Neuronal stem cell (in vitro differentiated cells): ENCODE measurements at regions not wholly inside any gene's neighbourhood (a gene's known extent, or its start where the extent isn't known, plus 50 kb on each side); places are given as distances from the start of the nearest gene placed in this dataset.
A peak's percentile ranks its signal among the peaks of the same experiment; 100 is the strongest.

Source experiments
- DNase-seq: peaks from one replicate; pipeline ENCODE4 v3.0.0-alpha.2; 2013; ENCODE audit warnings: low spot score
- H2AFZ ChIP-seq: one replicate; pipeline ENCODE4 v1.6.1; 2013; ENCODE audit warnings: mild to moderate bottlenecking, low read length, inconsistent platforms
- H2AK5ac ChIP-seq: 2 replicates; pipeline ENCODE4 v1.6.1; 2013; ENCODE audit warnings: low read depth, mild to moderate bottlenecking, inconsistent platforms, low read length, moderate library complexity, mixed read lengths
- H2BK120ac ChIP-seq: 2 replicates; pipeline ENCODE4 v1.6.1; 2013; ENCODE audit warnings: low read depth, mild to moderate bottlenecking, inconsistent platforms, low read length, moderate library complexity, mixed read lengths
- H2BK12ac ChIP-seq: one replicate; pipeline ENCODE4 v1.6.1; 2013; ENCODE audit warnings: low read length, inconsistent platforms
- H2BK15ac ChIP-seq: 2 replicates; pipeline ENCODE4 v1.6.1; 2013; ENCODE audit warnings: mild to moderate bottlenecking, low read length, inconsistent platforms, mixed read lengths
- H2BK5ac ChIP-seq: one replicate; pipeline ENCODE4 v1.6.1; 2013; ENCODE audit warnings: inconsistent platforms, mild to moderate bottlenecking, low read length, moderate library complexity
- H3K14ac ChIP-seq: one replicate; pipeline ENCODE4 v1.6.1; 2013; ENCODE audit warnings: low read length, inconsistent platforms
- H3K18ac ChIP-seq: 2 replicates; pipeline ENCODE4 v1.6.1; 2013; ENCODE audit warnings: low read length, inconsistent platforms
- H3K23ac ChIP-seq: 2 replicates; pipeline ENCODE4 v1.6.1; 2013; ENCODE audit warnings: low read depth, mild to moderate bottlenecking, mixed read lengths, low read length, inconsistent platforms; ENCODE audit not compliant: poor library complexity
- H3K27ac ChIP-seq: replicated peaks from 3 replicates; pipeline ENCODE4 v1.5.1; 2013; ENCODE audit warnings: low read length, inconsistent platforms
- H3K27me3 ChIP-seq, 3 experiments: 2 replicates each; pipeline ENCODE4 v1.6.1; 2013; ENCODE audit warnings: low read length in 3 of 3, mild to moderate bottlenecking in 2 of 3, inconsistent platforms in 1 of 3, low read depth in 1 of 3, mixed read lengths in 1 of 3, moderate library complexity in 1 of 3; ENCODE audit not compliant: control insufficient read depth in 3 of 3, insufficient read depth in 3 of 3
- H3K36me3 ChIP-seq, 2 donors: replicated peaks in 1 of 2; 2 replicates each; pipeline ENCODE4 v1.6.1; 2013; ENCODE audit warnings: low read length in 2 of 2; ENCODE audit not compliant: control insufficient read depth in 2 of 2, insufficient read depth in 2 of 2
- H3K4ac ChIP-seq: 2 replicates; pipeline ENCODE4 v1.6.1; 2013; ENCODE audit warnings: inconsistent platforms, mild to moderate bottlenecking, low read length, moderate library complexity
- H3K4me1 ChIP-seq, 2 donors: 1 replicate in 1 of 2; 2 replicates in 1 of 2; pipeline ENCODE4 v1.6.1; 2013; ENCODE audit warnings: low read length in 2 of 2, low read depth in 1 of 2; ENCODE audit not compliant: control insufficient read depth in 2 of 2, insufficient read depth in 1 of 2
- H3K4me2 ChIP-seq: one replicate; pipeline ENCODE4 v1.6.1; 2013; ENCODE audit warnings: mild to moderate bottlenecking, low read length, inconsistent platforms; ENCODE audit not compliant: insufficient read depth, poor library complexity, severe bottlenecking
- H3K4me3 ChIP-seq, 2 donors: 2 replicates each; pipeline ENCODE4 v1.5.1; 2013; ENCODE audit warnings: low read length in 2 of 2, mild to moderate bottlenecking in 2 of 2, inconsistent platforms in 1 of 2, moderate library complexity in 1 of 2
- H3K79me1 ChIP-seq: one replicate; pipeline ENCODE4 v1.6.1; 2013; ENCODE audit warnings: low read depth, mild to moderate bottlenecking, inconsistent platforms, low read length, moderate library complexity
- H3K9ac ChIP-seq: one replicate; pipeline ENCODE4 v1.6.1; 2013; ENCODE audit warnings: mild to moderate bottlenecking, low read depth, low read length, inconsistent platforms; ENCODE audit not compliant: poor library complexity
- H3K9me3 ChIP-seq, 2 donors: replicated peaks in 1 of 2; 2 replicates each; pipeline versions ENCODE3 to v1.6.1; 2013; ENCODE audit warnings: low read length in 2 of 2, mild to moderate bottlenecking in 2 of 2, inconsistent platforms in 1 of 2, low read depth in 1 of 2, mixed read lengths in 1 of 2, moderate library complexity in 1 of 2; ENCODE audit not compliant: control insufficient read depth in 2 of 2, insufficient read depth in 1 of 2
- H4K8ac ChIP-seq: one replicate; pipeline ENCODE4 v1.6.1; 2013; ENCODE audit warnings: low read depth, mild to moderate bottlenecking, inconsistent platforms, low read length, moderate library complexity
- H4K91ac ChIP-seq: one replicate; pipeline ENCODE4 v1.6.1; 2013; ENCODE audit warnings: low read length, low read depth, mild to moderate bottlenecking, inconsistent platforms; ENCODE audit not compliant: poor library complexity
- WGBS, 2 donors: extraction: QIAGEN DNeasy Blood & Tissue Kit; methylation state at CpG; one replicate each; pipeline ENCODE4 v1.1.7; 2013; ENCODE audit warnings: missing lambda C conversion rate in 2 of 2, mixed read lengths in 1 of 2; ENCODE audit not compliant: insufficient read length in 2 of 2, insufficient replicate concordance in 1 of 2; ENCODE audit errors: extremely low coverage in 2 of 2; 5-methylcytosine and 5-hydroxymethylcytosine counted together

GRCh38 chr2:66324356-66324755 is 110.6 kb upstream of the MEIS1 start:
- Histone ChIP-seq H4K91ac (no peak overlapping the region), H3K27ac (no peak overlapping the region), H3K4me1 (peaks cover 2 to 4% of the 10 kb centered on the region in 2 donors), H3K18ac (no peak overlapping the region), H4K8ac (no peak overlapping the region), H2BK12ac (no peak overlapping the region), H3K4ac (no peak overlapping the region), H2AFZ (no peak overlapping the region), H3K79me1 (no peaks in the 10 kb centered on the region), H2BK120ac (no peak overlapping the region), H3K4me2 (no peak overlapping the region), H3K27me3 (no peaks in the 10 kb centered on the region), H2BK15ac (no peak overlapping the region), H3K14ac (no peak overlapping the region), H3K23ac (no peak overlapping the region), H3K36me3 (no peaks in the 10 kb centered on the region), H2AK5ac (no peak overlapping the region), H2BK5ac (no peak overlapping the region), H3K4me3 (no peak overlapping the region), H3K9me3 (no peaks in the 10 kb centered on the region), H3K9ac (no peak overlapping the region)
- no CpG with 5 or more reads among the region's 6 CpGs for WGBS, 2 donors
- DNase-seq = no peak

- Histone ChIP-seq H4K91ac (no peak overlapping the region), H3K27ac (no peak overlapping the region), H2AFZ (peak overlapping the region; percentile 4), H3K9ac (no peak overlapping the region), H4K8ac (no peak overlapping the region), H3K4ac (no peak overlapping the region), H3K36me3 (no peaks in the 10 kb centered on the region), H3K4me2 (no peak overlapping the region), H3K79me1 (no peaks in the 10 kb centered on the region), H2AK5ac (no peak overlapping the region), H3K14ac (no peak overlapping the region), H3K4me1 (peaks cover 2 to 5% of the 10 kb centered on the region in 2 donors), H3K9me3 (no peaks in the 10 kb centered on the region), H2BK15ac (no peak overlapping the region), H2BK120ac (no peak overlapping the region), H2BK5ac (no peak overlapping the region), H3K27me3 (no peaks in the 10 kb centered on the region), H3K23ac (no peak overlapping the region), H2BK12ac (no peak overlapping the region), H3K4me3 (no peak overlapping the region), H3K18ac (no peak overlapping the region)
- WGBS, 2 donors = no CpG with 5 or more reads among the region's 8 CpGs
- no peak for DNase-seq
Measured at GRCh38 chr2:66323406-66323805, 111.5 kb upstream of the MEIS1 start.

GRCh38 chr2:66322506-66323260 is 112.2 kb upstream of the MEIS1 start:
- no peak overlapping the region for H3K18ac ChIP-seq
- H3K14ac ChIP-seq = no peak overlapping the region
- H3K27me3 ChIP-seq = no peaks in the 10 kb centered on the region
- no peaks in the 10 kb centered on the region for H3K79me1 ChIP-seq
- no peak overlapping the region for H3K4me2 ChIP-seq
- H3K27ac ChIP-seq = no peak overlapping the region
- H4K91ac ChIP-seq = no peak overlapping the region
- H2BK5ac ChIP-seq = no peak overlapping the region
- no CpG with 5 or more reads among the region's 9 CpGs for WGBS, 2 donors
- no peak overlapping the region for H4K8ac ChIP-seq
- H2AK5ac ChIP-seq = no peak overlapping the region
- H3K4ac ChIP-seq = no peak overlapping the region
- no peak overlapping the region for H3K23ac ChIP-seq
- H2AFZ ChIP-seq = peak overlapping the region; percentile 4
- no peak overlapping the region for H3K4me3 ChIP-seq
- H2BK15ac ChIP-seq = no peak overlapping the region
- H3K4me1 ChIP-seq = peaks cover 2 to 5% of the 10 kb centered on the region in 2 donors
- H2BK120ac ChIP-seq = no peak overlapping the region
- H2BK12ac ChIP-seq = no peak overlapping the region
- H3K9ac ChIP-seq = no peak overlapping the region
- no peaks in the 10 kb centered on the region for H3K36me3 ChIP-seq
- no peak for DNase-seq
- no peaks in the 10 kb centered on the region for H3K9me3 ChIP-seq

GRCh38 chr2:66318009-66318561 is 116.8 kb upstream of the MEIS1 start:
- H3K14ac ChIP-seq = no peak overlapping the region

More at GRCh38 chr2:66318009-66318561, 116.8 kb upstream of the MEIS1 start:
- no peak overlapping the region for H3K4me3 ChIP-seq
- H3K36me3 ChIP-seq = no peaks in the 10 kb centered on the region
- no peak overlapping the region for H2BK12ac ChIP-seq
- H3K23ac ChIP-seq = no peak overlapping the region
- no peak overlapping the region for H3K9ac ChIP-seq
- H2BK120ac ChIP-seq = no peak overlapping the region
- no peak overlapping the region for H2AK5ac ChIP-seq
- peaks cover 2 to 5% of the 10 kb centered on the region in 2 donors for H3K4me1 ChIP-seq
- no peak overlapping the region for H3K18ac ChIP-seq
- peak overlapping the region; percentile 15 for H2AFZ ChIP-seq
- no peaks in the 10 kb centered on the region for H3K9me3 ChIP-seq
- H2BK15ac ChIP-seq = no peak overlapping the region
- H2BK5ac ChIP-seq = no peak overlapping the region
- no peak overlapping the region for H3K4me2 ChIP-seq
- WGBS, 2 donors = no CpG with 5 or more reads among the region's 3 CpGs
- no peaks in the 10 kb centered on the region for H3K27me3 ChIP-seq
- no peak overlapping the region for H4K91ac ChIP-seq
- no peak overlapping the region for H4K8ac ChIP-seq
- no peak overlapping the region for H3K4ac ChIP-seq
- H3K79me1 ChIP-seq = no peaks in the 10 kb centered on the region
- no peak overlapping the region for H3K27ac ChIP-seq
- no peak for DNase-seq
